ENCODE measurements at regions not wholly inside any gene's neighbourhood (a gene's known extent, or its start where the extent isn't known, plus 50 kb on each side); places are given as distances from the start of the nearest gene placed in this dataset.

DNA sequence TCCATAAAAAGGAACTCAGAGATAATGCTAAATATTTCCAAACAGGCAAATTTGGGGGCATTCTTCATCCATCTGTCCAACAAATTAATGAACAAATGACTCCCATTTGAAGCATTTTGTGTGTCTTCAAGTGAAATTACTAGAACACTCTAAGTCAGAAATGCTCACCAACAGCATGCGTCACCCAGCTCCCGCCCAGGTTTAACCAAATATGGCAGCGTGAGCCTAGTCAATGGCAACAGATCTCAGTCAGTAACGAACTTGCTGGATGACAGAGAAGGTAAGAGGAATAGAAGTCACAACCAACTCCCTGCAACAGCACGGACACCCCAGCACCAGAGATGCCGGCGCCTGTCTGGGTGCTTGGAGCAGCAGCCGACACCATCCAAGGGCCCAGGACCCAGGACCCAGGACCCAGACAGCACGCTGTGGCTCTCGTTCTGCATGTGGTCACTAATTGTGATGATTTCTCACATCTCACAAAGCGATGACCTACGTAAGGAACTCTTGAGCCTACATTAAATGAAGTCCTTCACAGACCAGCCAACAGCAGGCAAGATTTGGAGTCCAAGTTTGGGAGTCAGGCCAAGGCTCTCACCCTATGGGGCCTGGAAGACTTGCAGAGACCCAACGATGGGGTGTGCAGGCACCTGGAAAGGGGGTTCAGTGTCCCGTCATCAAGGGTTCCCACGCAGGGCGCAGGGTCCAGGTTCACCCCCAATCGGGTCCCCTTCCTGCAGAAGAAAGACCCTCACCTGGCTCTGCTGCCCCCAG is 556.9 kb downstream of the BRD1 start:
- no peak for ATAC-seq

DNA sequence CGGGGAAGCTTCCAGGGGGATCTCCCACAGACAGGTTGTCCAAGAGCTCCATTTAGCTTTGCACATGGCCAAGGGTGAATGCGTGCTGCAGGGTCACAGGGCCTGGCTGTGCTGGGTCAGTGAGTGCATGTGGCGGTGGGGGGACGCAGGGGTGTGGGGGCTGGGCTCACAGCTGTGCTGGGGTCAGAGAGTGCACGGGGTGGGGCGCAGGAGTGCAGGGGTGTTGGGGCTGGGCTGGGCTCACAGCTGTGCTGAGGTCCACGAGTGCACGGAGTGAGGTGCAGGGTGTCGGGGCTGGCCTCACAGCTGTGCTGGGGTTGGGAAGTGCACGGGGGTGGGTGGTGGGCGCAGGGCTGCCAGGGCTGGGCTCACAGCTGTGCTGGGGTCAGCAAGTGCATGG is 557.7 kb downstream of the BRD1 start:
- no peak for ATAC-seq

DNA sequence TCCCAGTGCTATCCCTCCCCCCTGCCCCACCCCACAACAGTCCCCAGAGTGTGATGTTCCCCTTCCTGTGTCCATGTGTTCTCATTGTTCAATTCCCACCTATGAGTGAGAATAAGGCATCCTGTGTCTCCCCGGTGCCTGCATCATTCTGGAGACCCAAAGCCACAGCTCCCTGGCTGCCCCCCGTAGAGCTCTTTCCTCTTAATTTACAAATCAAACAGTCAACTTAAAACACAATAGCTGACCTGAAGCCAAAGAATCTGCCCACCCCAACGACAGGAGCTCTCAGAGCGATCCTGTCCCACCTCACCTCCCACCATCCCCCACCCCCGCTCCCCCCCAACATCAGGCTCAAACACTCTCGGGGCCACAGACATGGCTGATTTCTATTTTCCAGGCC is 558.3 kb downstream of the BRD1 start:
- ATAC-seq = no peak

DNA sequence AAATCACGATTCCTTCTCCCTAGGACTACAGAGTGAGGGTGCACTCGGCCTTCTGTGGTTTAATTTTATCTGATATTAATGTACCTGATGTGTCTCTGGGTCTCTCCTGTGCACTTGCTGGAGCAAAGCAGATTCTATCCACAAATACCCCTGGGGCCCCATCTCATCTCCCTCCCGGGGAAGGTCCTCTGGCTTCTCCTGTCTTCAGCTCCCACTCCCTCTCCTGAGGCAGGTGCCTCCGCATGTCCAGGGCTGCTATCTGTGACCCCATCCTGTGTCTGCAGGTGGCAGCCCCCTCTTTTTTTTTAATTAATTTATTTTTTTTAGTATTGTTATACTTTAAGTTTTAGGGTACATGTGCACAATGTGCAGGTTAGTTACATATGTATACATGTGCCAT is 558.7 kb downstream of the BRD1 start:
- no peak for ATAC-seq

- no peak for ATAC-seq
Observed at GRCh38 chr22:49267996-49268395, 559.7 kb downstream of the BRD1 start.

DNA sequence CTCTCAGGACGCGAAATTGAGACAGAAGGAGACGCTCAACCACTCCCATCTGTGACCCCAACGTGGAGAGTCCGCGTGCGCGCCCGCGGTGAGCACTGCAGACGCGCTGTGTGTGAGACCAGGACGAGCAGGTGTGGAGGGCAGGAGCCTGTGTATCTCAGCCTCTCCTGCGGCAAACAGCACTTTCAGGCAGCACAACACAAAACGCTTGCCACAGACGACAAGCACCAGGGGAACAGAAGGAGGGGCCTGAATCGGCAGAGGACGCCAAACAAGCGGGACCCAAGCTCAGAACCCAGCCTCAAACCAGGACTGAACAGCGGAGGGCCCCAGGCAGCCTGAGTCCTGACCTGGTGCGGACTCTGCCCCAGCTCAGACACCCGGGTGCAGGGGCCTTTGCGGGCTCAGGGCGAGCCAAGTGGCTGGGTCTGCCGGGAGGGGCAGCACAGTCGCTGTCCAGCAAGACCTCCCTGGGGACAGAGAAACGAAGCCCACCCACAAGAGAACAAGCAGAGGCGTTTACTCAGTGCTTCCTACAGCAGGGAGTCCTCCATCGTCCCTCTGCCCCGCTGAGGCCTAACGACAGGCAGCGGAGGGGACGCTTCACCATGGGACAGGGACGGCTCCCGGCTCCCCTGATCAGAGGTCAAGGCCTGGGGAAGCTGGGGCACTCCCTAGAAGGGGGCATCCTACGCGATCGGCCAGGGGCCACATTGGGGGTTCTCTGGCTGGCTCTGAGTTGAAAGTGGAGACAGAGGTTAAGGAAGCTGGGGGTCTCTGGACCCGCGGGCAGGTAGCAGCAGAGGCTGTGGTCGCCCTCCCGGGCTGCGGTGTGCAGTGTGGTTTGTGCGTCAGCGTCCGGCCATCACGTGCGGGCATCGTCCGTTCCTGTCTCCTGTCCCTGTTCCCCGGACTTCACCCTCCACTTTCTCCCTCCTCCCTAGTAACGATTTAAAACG is 560.8 kb downstream of the BRD1 start:
- ATAC-seq = no peak

- no peak for ATAC-seq
Observed at GRCh38 chr22:49264696-49265095, 563.0 kb downstream of the BRD1 start.

- no peak for ATAC-seq
Observed at GRCh38 chr22:49263101-49263500, 564.6 kb downstream of the BRD1 start.

- ATAC-seq = no peak
Observed at GRCh38 chr22:49262167-49262566, 565.5 kb downstream of the BRD1 start.

GRCh38 chr22:49261616-49262015 is 566.1 kb downstream of the BRD1 start:
- ATAC-seq = no peak

- no peak for ATAC-seq
Observed at GRCh38 chr22:49260681-49261580, 566.7 kb downstream of the BRD1 start.

DNA sequence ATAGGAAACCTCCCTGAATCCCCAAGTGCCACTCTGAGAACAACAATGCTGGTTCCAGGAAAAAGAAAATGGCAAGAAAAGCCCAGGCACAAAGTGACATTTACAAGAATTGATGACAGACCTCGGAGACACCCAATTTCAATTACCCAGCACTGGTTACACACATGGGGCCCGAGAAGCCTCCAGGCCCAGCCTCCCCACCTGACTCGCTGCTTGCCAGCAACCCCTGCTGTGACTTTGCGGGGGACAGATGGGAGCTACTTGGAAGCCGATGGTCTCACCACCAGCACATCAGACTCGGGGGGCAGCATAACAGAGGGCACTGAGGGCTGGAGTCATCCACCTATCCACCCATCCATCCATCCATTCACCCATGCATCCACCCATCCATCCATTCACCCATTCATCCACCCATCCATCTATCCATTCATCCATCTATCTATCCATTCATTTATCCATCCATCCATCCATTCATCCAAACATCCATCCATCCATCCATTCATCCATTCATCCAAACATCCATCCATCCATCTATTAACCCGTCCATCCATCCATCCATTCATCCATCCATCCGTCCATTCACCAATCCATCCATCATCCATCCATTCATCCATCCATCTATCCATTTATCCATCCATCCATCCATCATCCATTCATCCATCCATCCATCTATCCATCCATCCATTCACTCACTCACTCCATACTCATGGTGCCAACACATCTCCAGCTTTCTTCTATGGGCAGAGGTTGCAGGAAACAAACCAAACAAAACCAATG is 567.6 kb downstream of the BRD1 start:
- ATAC-seq = no peak

- ATAC-seq = no peak
Observed at GRCh38 chr22:49258107-49259010, 569.3 kb downstream of the BRD1 start.

- no peak for ATAC-seq
Observed at GRCh38 chr22:49257551-49257961, 570.1 kb downstream of the BRD1 start.

DNA sequence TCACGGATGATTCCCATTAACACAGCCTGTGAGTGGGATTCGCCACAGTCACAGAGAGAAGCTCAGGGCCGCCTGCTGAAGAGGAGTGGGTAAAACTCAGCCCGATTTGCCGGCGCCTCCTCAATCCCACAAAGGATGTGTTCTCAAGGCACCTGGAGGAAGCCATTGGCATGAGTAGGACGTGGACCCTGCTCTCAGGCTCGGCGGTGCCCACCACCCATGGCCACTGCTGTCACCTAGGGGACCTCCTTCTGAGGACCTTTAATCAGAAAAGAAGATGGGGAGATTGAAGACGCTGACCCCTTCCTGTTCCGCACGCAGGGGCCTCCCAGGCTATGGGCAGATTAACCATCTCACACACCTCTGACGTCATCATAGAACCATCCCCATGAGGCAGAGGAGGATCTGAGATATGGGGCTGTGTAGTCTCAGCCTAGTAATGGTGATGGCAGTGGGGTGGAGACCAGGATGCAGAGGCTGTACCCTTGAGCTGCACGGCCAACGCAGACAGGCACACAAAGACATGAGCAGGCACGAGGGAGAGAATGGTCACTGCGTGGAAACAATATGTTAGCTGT is 571.8 kb downstream of the BRD1 start:
- ATAC-seq = no peak

GRCh38 chr22:49255154-49255553 is 572.5 kb downstream of the BRD1 start:
- ATAC-seq = no peak

- ATAC-seq = no peak
Observed at GRCh38 chr22:49253656-49254055, 574.0 kb downstream of the BRD1 start.

DNA sequence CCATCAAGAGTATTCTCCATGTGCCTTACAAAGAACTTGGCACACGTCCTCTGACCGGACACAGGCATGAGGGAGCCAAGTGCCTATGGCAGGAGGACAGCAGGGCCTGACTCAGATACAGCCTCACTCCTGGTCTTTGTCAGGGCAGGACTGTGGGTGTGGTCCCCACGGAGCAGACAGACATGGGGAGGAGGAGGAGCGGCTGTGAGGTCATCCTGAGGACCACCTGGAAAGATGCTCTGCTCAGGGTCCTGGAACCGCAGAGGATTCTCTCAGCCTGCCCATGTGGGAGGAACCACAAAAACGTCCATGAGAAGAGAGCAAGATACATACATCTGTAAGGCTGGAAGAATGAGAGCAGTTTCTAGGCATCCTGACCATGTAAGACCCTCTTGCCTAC is 576.3 kb downstream of the BRD1 start:
- ATAC-seq = no peak

DNA sequence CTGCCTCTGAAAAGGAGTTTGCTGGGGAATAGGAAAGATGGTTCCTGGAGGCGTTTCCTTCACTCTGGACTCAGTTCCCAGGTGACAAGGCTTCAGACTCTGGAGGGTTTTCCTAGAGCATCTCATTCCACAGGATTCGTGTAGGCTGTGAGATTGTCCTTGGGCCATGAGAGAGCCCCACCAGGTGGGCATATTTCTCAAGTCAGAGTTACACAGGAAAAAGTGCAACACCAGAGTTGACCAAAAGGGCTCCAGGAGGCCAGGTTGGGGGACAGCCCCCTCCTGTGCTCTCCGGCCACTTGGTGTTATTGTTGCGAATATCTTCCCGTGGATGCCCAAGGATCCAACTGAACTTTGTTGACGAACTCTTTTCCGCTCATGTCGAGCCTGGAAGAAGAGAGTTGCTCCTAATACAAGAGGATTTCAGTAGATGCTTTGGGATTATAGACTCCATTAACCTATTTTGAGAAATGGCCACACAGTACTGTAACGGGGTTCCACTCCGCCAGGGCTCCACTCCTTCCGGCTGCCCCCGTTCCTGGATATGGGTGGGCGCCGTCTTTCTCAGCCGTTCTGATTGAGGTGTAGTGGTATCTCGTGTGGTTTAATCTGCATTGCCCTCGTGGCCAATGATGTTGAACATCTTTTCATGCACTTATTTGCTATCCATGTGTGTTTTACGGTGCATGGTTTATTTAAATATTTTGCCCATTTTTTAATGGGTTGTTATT is 580.3 kb downstream of the BRD1 start:
- ATAC-seq = no peak

Measured in activated CD4-positive, CD25-positive, alpha-beta regulatory T cell treated with anti-CD3 and anti-CD28 coated beads, Interleukin-2, amount 50 U/mL, for 24 hours (primary cell).